NOMO-1 treated with DMSO at 0.1 percent for 48 hours (cell line): ENCODE measurements at regions not wholly inside any gene's neighbourhood (a gene's known extent, or its start where the extent isn't known, plus 50 kb on each side); places are given as distances from the start of the nearest gene placed in this dataset.

Experiments
- DNase-seq: peaks from one replicate; lab custom pipeline; 2025; ENCODE audit not compliant: unreplicated experiment; lab: John Stamatoyannopoulos, UW

DNA sequence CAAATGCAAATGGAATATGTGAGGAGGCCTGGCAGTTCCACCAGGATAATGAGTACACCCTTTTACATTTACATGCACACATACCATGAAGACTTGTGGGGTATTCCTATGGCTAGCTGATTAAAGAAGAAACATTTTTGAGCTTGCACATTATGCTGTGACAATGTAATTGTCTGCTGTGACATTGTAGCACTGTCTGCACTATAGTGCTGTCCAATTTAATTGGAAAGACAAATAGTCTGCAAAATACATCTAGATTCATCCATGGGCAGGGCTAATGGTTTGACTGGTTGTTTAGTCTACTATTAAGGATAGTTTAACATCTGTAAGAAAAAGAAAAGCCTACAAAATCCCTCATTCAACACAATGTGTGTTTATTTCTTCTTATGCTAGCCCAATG, 1005.6 kb upstream of the LRFN5 start:
- DNase-seq = no peak

DNA sequence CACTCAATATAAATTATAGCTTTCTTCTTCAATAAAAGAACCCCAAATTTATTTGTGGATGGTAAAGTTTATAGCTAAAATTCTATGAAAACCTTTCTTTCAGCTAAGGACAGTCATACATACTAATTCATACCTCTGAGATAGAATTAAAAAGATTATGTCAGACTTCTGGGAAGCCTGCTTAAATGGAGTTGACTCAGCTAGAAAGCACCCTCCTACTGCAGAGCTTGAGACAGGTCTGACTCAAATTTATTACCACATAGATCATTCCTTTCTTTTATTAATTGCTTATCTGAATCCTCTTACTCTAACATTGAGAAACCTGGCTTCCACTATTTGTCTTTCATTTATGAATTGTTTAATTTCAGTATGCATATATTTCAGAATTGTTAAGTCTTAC, 1007.0 kb upstream of the LRFN5 start:
- no peak for DNase-seq

GRCh38 chr14:40581264-40581663, 1025.4 kb upstream of the LRFN5 start:
- DNase-seq = no peak

DNA sequence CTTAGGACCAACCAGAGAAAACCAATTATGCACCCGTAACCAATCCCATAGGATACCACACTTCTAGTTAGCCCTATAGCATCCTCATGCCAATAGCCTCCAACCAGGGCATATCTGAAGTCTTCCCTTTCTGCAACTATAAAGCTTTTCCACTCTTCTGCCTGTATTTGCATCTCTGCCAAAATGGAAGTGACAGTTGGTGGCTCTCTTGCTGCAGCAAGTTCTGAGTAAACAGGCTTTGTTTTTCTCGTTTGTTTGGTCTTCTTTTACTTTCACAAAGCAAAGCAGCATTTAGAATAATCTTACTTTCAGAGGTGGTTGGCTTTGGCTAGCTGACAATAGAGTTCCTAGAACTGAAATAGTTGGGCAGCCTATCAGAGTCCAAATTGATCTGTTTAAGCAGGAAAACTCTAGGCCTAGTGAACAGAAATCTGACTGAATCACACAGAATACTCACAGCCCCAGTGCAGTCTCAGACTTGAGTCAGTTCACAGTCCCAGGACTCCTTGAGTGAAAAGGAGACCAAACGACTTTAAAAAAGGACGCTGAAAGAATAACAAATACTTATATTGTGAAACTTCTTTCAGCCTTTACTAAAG, 1029.7 kb upstream of the LRFN5 start:
- no peak for DNase-seq

DNA sequence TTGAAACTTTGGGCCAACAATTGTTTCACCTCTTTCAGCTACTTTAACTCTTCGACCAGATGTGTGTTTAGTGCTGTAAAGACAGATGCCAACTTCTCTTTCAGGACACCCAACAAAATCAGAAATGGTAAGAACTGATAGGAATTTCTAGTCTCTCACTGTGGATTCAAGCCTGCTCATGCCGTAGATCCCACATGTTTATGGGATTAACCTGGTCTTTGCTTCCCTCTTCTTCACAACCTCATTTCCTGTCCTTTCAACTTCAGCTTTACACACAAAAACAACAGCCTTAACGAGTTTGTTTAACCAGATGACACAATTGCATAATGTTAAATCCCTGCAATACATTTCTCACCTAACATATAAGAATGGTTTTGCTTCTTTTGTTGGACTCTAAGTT, 1031.9 kb upstream of the LRFN5 start:
- no peak for DNase-seq

DNA sequence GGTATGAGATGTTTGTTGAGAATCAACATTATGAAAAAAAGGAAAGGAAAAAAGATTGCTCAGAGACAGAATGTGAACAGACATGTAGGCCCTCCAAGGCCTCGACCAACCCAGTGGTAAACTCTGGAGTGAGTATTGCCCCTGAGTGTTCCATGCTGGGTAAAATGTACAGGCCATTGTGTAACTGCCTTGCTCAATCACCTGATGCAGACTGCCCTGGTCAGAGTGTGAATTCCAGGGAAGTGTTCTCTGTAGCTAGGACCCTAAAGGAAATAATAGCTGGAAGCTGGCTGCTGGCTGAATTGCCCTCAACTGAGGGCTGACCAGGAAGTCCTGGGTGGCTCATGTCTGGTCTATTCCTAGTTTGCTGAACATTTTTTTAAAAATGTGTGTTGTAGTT, 1081.4 kb upstream of the LRFN5 start:
- DNase-seq = no peak

- DNase-seq = no peak
Observed at GRCh38 chr14:40523123-40523522, 1083.6 kb upstream of the LRFN5 start.

DNA sequence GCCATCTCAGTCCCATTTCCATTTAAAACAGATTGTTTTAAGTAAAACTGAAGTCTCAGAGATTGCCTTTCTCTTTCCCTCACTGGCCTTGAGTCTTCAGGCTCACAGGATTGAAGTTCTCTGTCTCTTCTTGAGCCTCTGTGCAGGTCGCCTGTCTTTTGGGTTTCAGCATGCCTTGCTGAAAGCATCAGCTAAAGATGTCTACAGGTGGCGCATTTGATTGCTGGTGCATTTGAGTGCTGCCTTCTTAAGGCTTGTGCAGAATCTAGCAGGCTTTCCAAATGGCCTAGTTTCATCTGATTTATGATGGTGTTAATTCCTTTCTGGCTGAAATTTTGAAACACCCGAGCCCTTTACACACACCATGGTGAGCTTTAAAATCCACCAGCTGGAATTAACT, 1062.2 kb upstream of the FBXO33 start:
- no peak for DNase-seq

DNA sequence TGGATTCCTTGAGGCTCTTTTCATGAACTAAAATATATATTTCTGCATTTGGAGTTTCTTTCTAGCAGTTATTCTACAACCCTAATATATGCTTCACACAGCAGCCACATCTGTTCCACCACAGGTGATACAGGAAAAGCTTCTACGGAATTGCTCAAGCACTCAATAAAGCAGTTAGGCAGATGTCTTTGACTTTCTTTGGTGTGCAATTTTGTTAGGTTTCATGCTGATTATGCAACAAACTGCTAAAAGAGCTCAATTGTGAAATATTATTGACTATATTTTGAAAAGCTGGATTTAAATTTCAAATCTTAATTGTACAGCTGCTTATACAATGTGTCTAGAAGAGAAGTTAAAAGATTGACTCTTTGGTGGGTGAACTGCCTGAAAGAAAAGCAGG, 1055.6 kb upstream of the FBXO33 start:
- no peak for DNase-seq

DNA sequence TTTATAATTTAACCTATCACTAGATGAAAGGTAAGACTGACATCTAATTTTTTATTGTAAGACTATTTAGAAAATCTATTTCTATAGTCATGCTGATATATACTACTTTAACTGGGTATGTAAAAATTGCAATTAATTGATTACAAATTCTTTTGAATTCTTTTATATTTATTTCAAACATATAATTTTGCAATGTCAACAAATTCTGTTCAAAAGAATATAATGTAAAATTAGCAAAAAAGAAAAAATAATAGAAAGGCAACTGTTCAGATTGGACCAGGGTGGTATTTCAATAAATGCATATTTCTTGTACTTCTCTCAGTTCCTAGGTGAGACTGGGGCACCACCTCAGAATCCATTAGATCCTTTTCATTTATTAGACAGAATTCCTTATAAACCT, 1053.5 kb upstream of the FBXO33 start:
- DNase-seq = no peak

DNA sequence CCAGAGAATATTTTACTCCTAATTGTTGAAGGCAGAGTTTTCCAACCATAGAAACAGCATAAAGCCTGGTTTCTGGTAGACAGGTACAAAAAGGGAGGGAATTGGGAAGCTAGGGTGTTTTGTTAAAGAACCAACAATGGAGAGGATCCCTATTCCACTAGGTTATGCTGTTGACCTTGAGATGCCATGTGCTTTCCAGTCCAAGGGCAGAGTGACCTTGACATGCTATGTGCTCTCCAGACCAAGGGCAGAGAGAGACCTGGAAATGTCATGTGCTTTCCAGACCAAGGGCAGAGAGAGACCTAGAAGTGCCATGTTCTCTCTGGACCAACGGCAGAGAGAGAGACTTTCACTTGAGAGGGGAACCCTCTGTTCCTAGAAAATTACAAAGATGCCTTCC, 1043.8 kb upstream of the FBXO33 start:
- DNase-seq = no peak

- no peak for DNase-seq
Observed at GRCh38 chr14:40467969-40468368, 1035.7 kb upstream of the FBXO33 start.

DNA sequence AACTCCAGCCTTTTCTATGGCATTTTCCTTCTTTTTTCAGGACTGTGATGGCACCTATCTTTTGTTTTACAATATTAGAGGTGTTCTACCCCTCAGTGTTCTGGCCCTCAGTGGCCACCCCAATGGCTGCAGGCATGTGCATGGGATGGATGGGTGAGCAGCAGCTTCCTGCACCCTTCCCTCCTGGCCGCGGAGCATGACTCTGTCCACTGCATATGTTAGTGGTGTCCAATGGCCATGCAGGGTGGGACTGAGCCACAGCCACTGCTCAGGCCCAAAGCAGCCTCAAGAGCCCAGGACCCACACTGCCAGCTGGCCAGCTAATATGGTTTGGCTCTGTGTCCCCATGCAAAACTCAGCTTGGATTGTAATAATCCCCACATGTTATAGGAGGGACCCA, 1032.3 kb upstream of the FBXO33 start:
- DNase-seq = no peak

DNA sequence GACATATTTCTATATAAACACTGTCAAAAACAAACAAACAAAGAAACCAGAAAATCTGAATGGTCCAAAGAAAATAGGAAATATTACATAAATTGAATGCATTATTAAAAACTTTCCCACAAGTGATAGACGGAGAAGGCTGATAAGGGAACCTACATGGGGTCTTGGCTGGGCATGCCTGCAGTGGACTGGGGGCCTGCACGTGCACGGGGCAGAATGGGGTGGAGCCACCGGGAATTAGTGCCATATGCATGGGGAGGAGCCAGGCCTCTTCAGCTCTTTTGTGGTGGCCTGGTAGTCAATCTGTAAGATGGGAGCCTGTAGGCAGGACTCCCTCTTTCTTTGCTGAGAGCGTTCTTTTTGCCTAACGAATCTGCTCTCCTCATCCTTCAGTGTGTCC, 1031.7 kb upstream of the FBXO33 start:
- DNase-seq = no peak

GRCh38 chr14:40452674-40453073, 1020.4 kb upstream of the FBXO33 start:
- DNase-seq = no peak

- no peak for DNase-seq
Observed at GRCh38 chr14:40447017-40447416, 1014.8 kb upstream of the FBXO33 start.

GRCh38 chr14:40445020-40445419, 1012.8 kb upstream of the FBXO33 start:
- no peak for DNase-seq

DNA sequence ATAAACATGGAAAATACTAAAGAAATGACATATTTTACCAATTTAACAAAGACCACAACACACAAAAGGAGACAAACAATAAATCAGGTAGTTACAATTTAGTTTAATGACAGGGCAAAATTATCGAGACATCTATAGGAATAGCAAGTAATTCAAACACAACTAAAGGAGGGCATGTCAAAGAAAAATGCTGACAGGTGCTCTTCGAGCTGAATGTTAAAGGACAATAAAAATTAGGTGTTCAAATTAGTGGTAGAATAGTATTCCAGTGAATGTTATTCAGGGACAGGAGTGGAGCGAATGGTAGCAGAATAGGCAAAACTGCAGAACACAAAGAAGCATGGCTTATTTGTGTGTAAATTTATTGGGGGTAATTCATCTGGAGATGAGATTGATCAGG, 1004.3 kb upstream of the FBXO33 start:
- DNase-seq = no peak

- peak; percentile 12 for DNase-seq
Observed at GRCh38 chr14:40417777-40418401, 985.7 kb upstream of the FBXO33 start.

DNA sequence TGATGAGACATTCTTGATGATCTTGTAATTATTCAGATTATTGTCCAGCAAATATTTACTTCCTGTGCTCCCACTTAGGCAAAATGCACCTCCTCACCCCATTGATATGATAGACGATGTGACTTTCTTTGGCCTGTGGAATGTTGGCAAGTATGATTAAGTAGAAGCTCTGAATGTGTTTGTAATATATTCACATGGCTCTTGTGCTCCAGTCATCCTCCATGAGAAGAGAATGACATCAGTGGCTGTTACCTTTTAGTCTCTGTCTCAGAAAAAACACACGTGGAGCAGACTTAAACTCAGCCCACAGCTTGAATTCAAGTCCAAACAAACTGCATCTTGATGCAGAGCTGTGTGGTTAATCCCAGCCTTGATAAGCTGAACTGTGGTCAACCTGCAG, 984.3 kb upstream of the FBXO33 start:
- DNase-seq = no peak

- DNase-seq = no peak
Observed at GRCh38 chr14:40414386-40414785, 982.2 kb upstream of the FBXO33 start.

- DNase-seq = no peak
Observed at GRCh38 chr14:40413136-40413535, 980.9 kb upstream of the FBXO33 start.

- no peak for DNase-seq
Observed at GRCh38 chr14:40410708-40411107, 978.5 kb upstream of the FBXO33 start.
